ENCODE measurements at regions not wholly inside any gene's neighbourhood (a gene's known extent, or its start where the extent isn't known, plus 50 kb on each side); places are given as distances from the start of the nearest gene placed in this dataset.
A peak's percentile ranks its signal among the peaks of the same experiment; 100 is the strongest.

GRCh38 chr13:26883613-26884257, 123.1 kb upstream of the GPR12 start:
- Histone ChIP-seq H3K36me3 (ENCODE audit: control insufficient read depth in 4 of 4, insufficient read depth in 4 of 4, low read length in 4 of 4) (no peaks in the 10 kb centered on the region), H3K27ac (ENCODE audit: low read depth in 1 of 2, low read length in 1 of 2) (no peak overlapping the region), H3K4me1 (ENCODE audit: control insufficient read depth in 5 of 5, insufficient read depth in 5 of 5, low read length in 5 of 5) (peaks cover 0 to 4% (median 0%) of the 10 kb centered on the region in 5 donors), H3K9ac (ENCODE audit: insufficient read depth in 1 of 2, low read length in 2 of 2) (no peak overlapping the region), H3K4me3 (no peak overlapping the region), H3K9me3 (ENCODE audit: control insufficient read depth in 4 of 4, insufficient read depth in 3 of 4, low read length in 3 of 4) (no peaks in the 10 kb centered on the region), H3K27me3 (ENCODE audit: control insufficient read depth in 3 of 3, insufficient read depth in 3 of 3, low read length in 2 of 3) (no peaks in the 10 kb centered on the region)
- WGBS, 2 donors, result 50 to 72% methylated on average over 3 of the region's 3 CpGs
- TF ChIP-seq, protein P1, sequence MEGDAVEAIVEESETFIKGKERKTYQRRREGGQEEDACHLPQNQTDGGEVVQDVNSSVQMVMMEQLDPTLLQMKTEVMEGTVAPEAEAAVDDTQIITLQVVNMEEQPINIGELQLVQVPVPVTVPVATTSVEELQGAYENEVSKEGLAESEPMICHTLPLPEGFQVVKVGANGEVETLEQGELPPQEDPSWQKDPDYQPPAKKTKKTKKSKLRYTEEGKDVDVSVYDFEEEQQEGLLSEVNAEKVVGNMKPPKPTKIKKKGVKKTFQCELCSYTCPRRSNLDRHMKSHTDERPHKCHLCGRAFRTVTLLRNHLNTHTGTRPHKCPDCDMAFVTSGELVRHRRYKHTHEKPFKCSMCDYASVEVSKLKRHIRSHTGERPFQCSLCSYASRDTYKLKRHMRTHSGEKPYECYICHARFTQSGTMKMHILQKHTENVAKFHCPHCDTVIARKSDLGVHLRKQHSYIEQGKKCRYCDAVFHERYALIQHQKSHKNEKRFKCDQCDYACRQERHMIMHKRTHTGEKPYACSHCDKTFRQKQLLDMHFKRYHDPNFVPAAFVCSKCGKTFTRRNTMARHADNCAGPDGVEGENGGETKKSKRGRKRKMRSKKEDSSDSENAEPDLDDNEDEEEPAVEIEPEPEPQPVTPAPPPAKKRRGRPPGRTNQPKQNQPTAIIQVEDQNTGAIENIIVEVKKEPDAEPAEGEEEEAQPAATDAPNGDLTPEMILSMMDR (IDR thresholded peaks at IDR 0.05; ENCODE audit: control extremely low read depth, extremely low read depth), result no peak
- DNase-seq (no peak), ATAC-seq (ENCODE audit: insufficient read depth, low FRiP score) (no peak)

- Histone ChIP-seq H3K9ac (ENCODE audit: insufficient read depth in 1 of 2, low read length in 2 of 2) (no peak overlapping the region), H3K9me3 (ENCODE audit: control insufficient read depth in 4 of 4, insufficient read depth in 3 of 4, low read length in 3 of 4) (peaks cover 0 to 4% (median 0%) of the 10 kb centered on the region in 4 donors), H3K4me3 (no peak overlapping the region), H3K27me3 (ENCODE audit: control insufficient read depth in 3 of 3, insufficient read depth in 3 of 3, low read length in 2 of 3) (no peaks in the 10 kb centered on the region), H3K27ac (ENCODE audit: low read depth in 1 of 2, low read length in 1 of 2) (no peak overlapping the region), H3K4me1 (ENCODE audit: control insufficient read depth in 5 of 5, insufficient read depth in 5 of 5, low read length in 5 of 5) (peaks cover 0 to 4% (median 0%) of the 10 kb centered on the region in 5 donors), H3K36me3 (ENCODE audit: control insufficient read depth in 4 of 4, insufficient read depth in 4 of 4, low read length in 4 of 4) (no peaks in the 10 kb centered on the region)
- ATAC-seq (ENCODE audit: insufficient read depth, low FRiP score) (no peak), DNase-seq (no peak)
- TF ChIP-seq, protein P1 (IDR thresholded peaks at IDR 0.05; ENCODE audit: control extremely low read depth, extremely low read depth), result no peak
- WGBS, 2 donors, result 92 to 97% methylated on average over 7 of the region's 7 CpGs
Observed at GRCh38 chr13:26882731-26883130, 122.1 kb upstream of the GPR12 start.

- Histone ChIP-seq H3K4me1 (ENCODE audit: control insufficient read depth in 5 of 5, insufficient read depth in 5 of 5, low read length in 5 of 5) (peaks cover 0 to 4% (median 0%) of the 10 kb centered on the region in 5 donors), H3K9me3 (ENCODE audit: control insufficient read depth in 4 of 4, insufficient read depth in 3 of 4, low read length in 3 of 4) (peaks cover 0 to 4% (median 0%) of the 10 kb centered on the region in 4 donors), H3K27ac (ENCODE audit: low read depth in 1 of 2, low read length in 1 of 2) (no peak overlapping the region), H3K4me3 (no peak overlapping the region), H3K9ac (ENCODE audit: insufficient read depth in 1 of 2, low read length in 2 of 2) (no peak overlapping the region), H3K36me3 (ENCODE audit: control insufficient read depth in 4 of 4, insufficient read depth in 4 of 4, low read length in 4 of 4) (no peaks in the 10 kb centered on the region), H3K27me3 (ENCODE audit: control insufficient read depth in 3 of 3, insufficient read depth in 3 of 3, low read length in 2 of 3) (no peaks in the 10 kb centered on the region)
- 38 to 59% methylated on average over 6 of the region's 6 CpGs for WGBS, 2 donors
- TF ChIP-seq, protein P1 (IDR thresholded peaks at IDR 0.05; ENCODE audit: control extremely low read depth, extremely low read depth), result no peak
- ATAC-seq (ENCODE audit: insufficient read depth, low FRiP score), result no peak
- peak in 2 of 3 donors; percentile 19 to 64 for DNase-seq
Observed at GRCh38 chr13:26881154-26881553, 120.6 kb upstream of the GPR12 start.

DNA sequence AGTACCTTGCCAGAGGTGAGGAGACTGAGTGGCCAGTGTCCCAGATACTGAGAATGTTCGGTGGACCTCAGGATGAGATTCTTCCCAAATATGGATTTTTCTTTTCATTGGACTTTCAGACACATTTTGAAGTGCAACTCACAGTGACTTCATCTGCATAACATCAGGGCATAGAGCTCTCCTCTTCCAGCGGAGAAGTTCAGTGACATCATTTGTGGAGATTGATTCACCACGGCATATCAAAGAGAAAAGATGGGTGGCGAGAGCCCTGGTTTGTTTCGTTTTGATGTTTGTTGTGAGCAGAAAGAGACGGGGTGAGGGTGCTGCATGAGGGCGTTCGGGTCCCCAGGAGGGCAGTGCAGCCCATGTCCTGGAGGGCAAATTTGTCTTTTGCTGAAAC, 120.1 kb upstream of the GPR12 start:
- DNase-seq, result no peak
- Histone ChIP-seq H3K4me3 (no peak overlapping the region), H3K36me3 (ENCODE audit: control insufficient read depth in 4 of 4, insufficient read depth in 4 of 4, low read length in 4 of 4) (no peaks in the 10 kb centered on the region), H3K9me3 (ENCODE audit: control insufficient read depth in 4 of 4, insufficient read depth in 3 of 4, low read length in 3 of 4) (peaks cover 0 to 4% (median 0%) of the 10 kb centered on the region in 4 donors), H3K4me1 (ENCODE audit: control insufficient read depth in 5 of 5, insufficient read depth in 5 of 5, low read length in 5 of 5) (peaks cover 0 to 4% (median 0%) of the 10 kb centered on the region in 5 donors), H3K9ac (ENCODE audit: insufficient read depth in 1 of 2, low read length in 2 of 2) (no peak overlapping the region), H3K27ac (ENCODE audit: low read depth in 1 of 2, low read length in 1 of 2) (no peak overlapping the region), H3K27me3 (ENCODE audit: control insufficient read depth in 3 of 3, insufficient read depth in 3 of 3, low read length in 2 of 3) (no peaks in the 10 kb centered on the region)
- 75 to 81% methylated on average over 8 of the region's 8 CpGs for WGBS, 2 donors
- TF ChIP-seq, protein P1 (IDR thresholded peaks at IDR 0.05; ENCODE audit: control extremely low read depth, extremely low read depth), result no peak
- ATAC-seq (ENCODE audit: insufficient read depth, low FRiP score), result no peak

Data from lung (tissue), 11 donors.